GM10266 (cell line): ENCODE measurements at regions not wholly inside any gene's neighbourhood (a gene's known extent, or its start where the extent isn't known, plus 50 kb on each side); places are given as distances from the start of the nearest gene placed in this dataset.

ENCODE experiments used
- DNase-seq: peaks from one replicate; pipeline ENCODE4 v3.0.0; 2012; ENCODE audit errors: extremely low spot score
- CTCF ChIP-seq: IDR thresholded peaks from 2 replicates; pipeline ENCODE4 v1.5.1; 2012; ENCODE audit warnings: mild to moderate bottlenecking, low read depth; ENCODE audit not compliant: control insufficient read depth, insufficient read depth; ENCODE audit errors: missing control alignments

- no peak for TF ChIP-seq CTCF
- peak; percentile 8 for DNase-seq
Observed at GRCh38 chr5:67652201-67652600, 455.6 kb upstream of the CD180 start.

GRCh38 chr5:67651180-67651579 lies 454.6 kb upstream of the CD180 start:
- DNase-seq, result no peak
- no peak for TF ChIP-seq CTCF

DNA sequence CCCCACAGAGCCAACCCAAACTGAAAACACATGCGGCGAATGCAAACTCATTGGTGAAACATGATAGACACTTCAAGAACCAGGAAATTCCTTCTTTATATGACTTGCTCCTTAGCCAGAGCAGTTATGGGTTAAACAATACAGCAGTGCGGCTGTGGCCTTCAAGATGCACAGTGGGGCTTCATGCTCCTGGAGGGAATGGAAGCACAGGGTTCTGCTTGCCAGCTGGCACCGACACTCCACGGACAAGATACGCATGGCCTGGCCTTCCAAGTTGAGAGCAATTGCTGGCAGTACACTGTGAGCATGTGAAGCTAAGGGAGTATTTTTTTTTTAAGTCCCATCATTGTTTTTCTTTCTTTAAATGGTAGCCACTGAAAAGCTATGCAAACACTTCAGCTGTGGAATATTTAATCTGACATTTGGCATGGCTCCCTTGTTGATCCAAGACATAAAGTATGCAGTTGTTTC lies 451.6 kb upstream of the CD180 start:
- no peak for TF ChIP-seq CTCF
- no peak for DNase-seq

- no peak for DNase-seq
- no peak for TF ChIP-seq CTCF
Observed at GRCh38 chr5:67647772-67648171, 451.2 kb upstream of the CD180 start.

DNA sequence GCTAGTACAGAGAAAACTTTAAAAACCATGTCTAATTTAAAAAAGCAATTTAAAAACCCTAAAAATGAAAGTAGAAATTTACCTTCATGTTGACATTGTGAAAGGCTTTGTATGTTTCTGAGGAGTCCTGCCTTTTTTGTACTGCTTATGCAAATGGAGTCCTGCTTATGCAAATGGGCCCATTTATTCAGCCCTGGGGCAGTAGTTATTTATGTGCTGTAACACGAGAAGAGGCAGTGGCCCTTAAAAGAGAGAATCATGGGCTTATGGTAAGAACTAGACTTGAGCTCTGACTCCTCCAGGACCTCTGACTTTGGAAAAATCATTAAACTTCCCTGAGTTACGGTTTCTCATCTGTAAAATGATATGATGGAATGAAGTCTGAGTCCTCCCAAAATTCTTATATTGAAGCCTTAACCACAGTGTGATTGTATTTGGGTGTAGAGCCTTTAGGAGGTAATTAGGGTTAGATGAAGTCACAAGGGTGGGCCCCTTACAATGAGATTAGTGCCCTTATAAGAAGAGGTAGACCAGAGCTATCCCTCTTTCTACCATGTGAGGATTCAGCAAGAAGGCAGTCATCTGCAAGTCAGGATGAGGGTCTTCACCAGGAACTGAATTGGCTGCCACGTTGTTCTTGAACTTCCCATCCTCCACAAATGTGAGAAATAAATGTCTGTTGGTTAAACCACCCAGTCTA lies 447.8 kb upstream of the CD180 start:
- DNase-seq, result no peak
- no peak for TF ChIP-seq CTCF

DNA sequence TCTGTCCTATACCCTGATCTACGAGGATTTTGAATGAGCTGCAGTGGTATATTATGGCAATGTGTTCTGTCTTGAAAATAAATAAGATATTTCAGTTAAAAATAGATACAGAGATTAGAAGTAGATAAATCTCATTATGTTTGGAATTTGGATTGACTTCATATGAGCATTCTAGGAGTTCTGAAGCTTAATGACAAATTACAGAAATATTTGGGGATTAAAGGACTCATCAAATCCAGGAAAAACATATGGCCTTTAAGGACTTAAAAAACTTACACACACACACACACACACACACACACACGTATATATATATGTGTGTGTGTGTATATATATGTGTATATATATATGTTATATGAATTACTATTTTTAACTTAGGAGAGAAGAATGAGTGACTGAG lies 446.9 kb upstream of the CD180 start:
- no peak for TF ChIP-seq CTCF
- no peak for DNase-seq

- no peak for DNase-seq
- TF ChIP-seq CTCF, result no peak
Observed at GRCh38 chr5:67639976-67640375, 443.4 kb upstream of the CD180 start.
